Spleen (tissue), 11 donors: ENCODE measurements at regions not wholly inside any gene's neighbourhood (a gene's known extent, or its start where the extent isn't known, plus 50 kb on each side); places are given as distances from the start of the nearest gene placed in this dataset.

Experiments
- DNase-seq: peaks from one replicate; pipeline ENCODE4 v3.0.0-alpha.2; 2020
- H3K27ac ChIP-seq, 8 donors: fragments of 200-600 bp; sonication (generic) in 7 of 8; 1 replicate in 4 of 8; 2 replicates in 4 of 8; pipeline versions ENCODE4 v1.5.0 to v1.8.0; 2016 to 2021; ENCODE audit warnings: inconsistent platforms in 4 of 8, mild to moderate bottlenecking in 4 of 8, moderate library complexity in 1 of 8
- H3K27me3 ChIP-seq, 7 donors: fragments of 200-600 bp; sonication (generic) in 6 of 7; replicated peaks in 1 of 7; 1 replicate in 4 of 7; 2 replicates in 3 of 7; pipeline versions ENCODE4 v1.5.0 to v1.8.0; 2016 to 2021; ENCODE audit warnings: inconsistent platforms in 3 of 7, mild to moderate bottlenecking in 1 of 7
- H3K36me3 ChIP-seq, 6 donors: fragments of 200-600 bp; sonication (generic) in 5 of 6; 1 replicate in 4 of 6; 2 replicates in 2 of 6; pipeline versions ENCODE4 v1.5.0 to v1.8.0; 2016 to 2021; ENCODE audit warnings: inconsistent platforms in 2 of 6
- H3K4me1 ChIP-seq, 6 donors: fragments of 200-600 bp; sonication (generic) in 5 of 6; 1 replicate in 3 of 6; 2 replicates in 3 of 6; pipeline versions ENCODE4 v1.5.0 to v1.8.0; 2016 to 2021; ENCODE audit warnings: inconsistent platforms in 3 of 6
- H3K4me3 ChIP-seq, 8 donors: fragments of 200-600 bp; sonication (generic) in 7 of 8; 1 replicate in 4 of 8; 2 replicates in 4 of 8; pipeline versions ENCODE4 v1.5.0 to v1.8.0; 2016 to 2021; ENCODE audit warnings: inconsistent platforms in 4 of 8, mild to moderate bottlenecking in 4 of 8, moderate library complexity in 2 of 8
- H3K9me3 ChIP-seq, 8 donors: fragments of 200-600 bp; sonication (generic) in 7 of 8; 1 replicate in 4 of 8; 2 replicates in 4 of 8; pipeline versions ENCODE4 v1.5.0 to v1.8.0; 2016 to 2021; ENCODE audit warnings: inconsistent platforms in 4 of 8
- POLR2A ChIP-seq, 3 donors: fragments of 450-650 bp; IDR thresholded peaks; one replicate each; pipeline ENCODE4 v1.5.1; 2017; ENCODE audit warnings: antibody characterized with exemption in 3 of 3, mild to moderate bottlenecking in 1 of 3
- POLR2AphosphoS5 ChIP-seq, 3 donors: sonication (generic); formaldehyde crosslinking; IDR thresholded peaks; one replicate each; pipeline ENCODE4 v1.5.1; 2017; ENCODE audit warnings: antibody characterized with exemption in 3 of 3
- WGBS, 5 donors: extraction: QIAGEN DNeasy Blood & Tissue Kit in 3 of 5; methylation state at CpG; one replicate each; pipeline versions ENCODE4 v1.1.5 to v1.1.7; 2013 to 2018; 5-methylcytosine and 5-hydroxymethylcytosine counted together
- intact Hi-C: fragments of 100-400 bp; cut with DNase I; formaldehyde crosslinking; loops from one replicate; pipeline ENCODE4 v1.15.0; 2023; ENCODE audit warnings: low total_unique reads
- TF ChIP-seq, protein P1 (sequence below), 11 experiments: fragments of 200-600 bp in 7 of 11; fragments of 450-650 bp in 4 of 11; sonication (generic) in 4 of 11; IDR thresholded peaks in 8 of 11; conservative IDR thresholded peaks in 3 of 11; 1 replicate in 7 of 11; 2 replicates in 4 of 11; pipeline versions ENCODE4 v1.4.0 to v1.8.0; 2016 to 2021; ENCODE audit warnings: antibody characterized with exemption in 11 of 11, inconsistent platforms in 4 of 11, mild to moderate bottlenecking in 1 of 11
- donor health status: healthy with polysubstance abuse.
- donor health status: DM: no; HTN: no; CAD: no; lungs with moderate emphysema.
- donor health status: DM: no; HTN: no; CAD: no.
- donor health status: Bipolar disorder and iron deficiency.
- donor health status: healthy.
- donor health status: DM: no; HTN: no; CAD: no.
- donor health status: DM: yes; HTN: yes; CAD: no.

DNA sequence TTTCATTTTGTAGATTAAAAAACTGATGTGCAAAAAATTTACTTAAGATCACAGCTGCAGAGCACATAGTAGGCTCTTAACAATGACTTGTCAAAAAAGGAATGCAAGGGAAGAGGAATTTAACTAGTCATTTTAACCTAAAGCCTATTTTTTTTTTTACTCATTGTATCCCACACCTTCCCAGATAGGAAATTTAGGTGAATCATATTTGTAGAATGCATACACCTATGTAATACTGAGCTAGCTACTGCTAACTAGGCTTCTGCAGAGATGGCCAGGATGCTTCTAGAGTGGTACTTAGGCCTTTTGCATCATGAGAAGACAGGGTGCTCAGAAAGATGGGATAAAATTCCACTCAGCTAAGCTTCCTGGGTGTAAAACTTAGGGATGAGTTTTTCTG is 387.3 kb downstream of the AASDHPPT start:
- no peaks in the 10 kb centered on the region for H3K27me3 ChIP-seq
- H3K27ac ChIP-seq, result peak overlapping the region in 1 of 8 donors; percentile 33
- intact Hi-C loops, result no loop called here
- H3K4me3 ChIP-seq, result no peak overlapping the region
- no peak for TF ChIP-seq POLR2AphosphoS5 (IDR thresholded peaks at IDR 0.05)
- TF ChIP-seq, protein P1, sequence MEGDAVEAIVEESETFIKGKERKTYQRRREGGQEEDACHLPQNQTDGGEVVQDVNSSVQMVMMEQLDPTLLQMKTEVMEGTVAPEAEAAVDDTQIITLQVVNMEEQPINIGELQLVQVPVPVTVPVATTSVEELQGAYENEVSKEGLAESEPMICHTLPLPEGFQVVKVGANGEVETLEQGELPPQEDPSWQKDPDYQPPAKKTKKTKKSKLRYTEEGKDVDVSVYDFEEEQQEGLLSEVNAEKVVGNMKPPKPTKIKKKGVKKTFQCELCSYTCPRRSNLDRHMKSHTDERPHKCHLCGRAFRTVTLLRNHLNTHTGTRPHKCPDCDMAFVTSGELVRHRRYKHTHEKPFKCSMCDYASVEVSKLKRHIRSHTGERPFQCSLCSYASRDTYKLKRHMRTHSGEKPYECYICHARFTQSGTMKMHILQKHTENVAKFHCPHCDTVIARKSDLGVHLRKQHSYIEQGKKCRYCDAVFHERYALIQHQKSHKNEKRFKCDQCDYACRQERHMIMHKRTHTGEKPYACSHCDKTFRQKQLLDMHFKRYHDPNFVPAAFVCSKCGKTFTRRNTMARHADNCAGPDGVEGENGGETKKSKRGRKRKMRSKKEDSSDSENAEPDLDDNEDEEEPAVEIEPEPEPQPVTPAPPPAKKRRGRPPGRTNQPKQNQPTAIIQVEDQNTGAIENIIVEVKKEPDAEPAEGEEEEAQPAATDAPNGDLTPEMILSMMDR (IDR thresholded peaks at IDR 0.05 in 8 of 11, conservative IDR thresholded peaks at IDR 0.05 in 3 of 11), result no peak
- no peaks in the 10 kb centered on the region for H3K36me3 ChIP-seq
- no peak for DNase-seq
- H3K9me3 ChIP-seq, result no peaks in the 10 kb centered on the region
- peaks cover 0 to 3% (median 0%) of the 10 kb centered on the region in 6 donors for H3K4me1 ChIP-seq

- intact Hi-C loops, result no loop called here
- H3K4me3 ChIP-seq, result no peak overlapping the region
- H3K27ac ChIP-seq, result no peak overlapping the region
- no peak for DNase-seq
- peaks cover 0 to 2% (median 0%) of the 10 kb centered on the region in 8 donors for H3K9me3 ChIP-seq
- H3K27me3 ChIP-seq, result no peaks in the 10 kb centered on the region
- 54 to 60% (median 58%) methylated on average over 5 of the region's 5 CpGs for WGBS, 5 donors
- TF ChIP-seq POLR2A (IDR thresholded peaks at IDR 0.05), result no peak
- TF ChIP-seq, protein P1 (IDR thresholded peaks at IDR 0.05 in 8 of 11, conservative IDR thresholded peaks at IDR 0.05 in 3 of 11), result no peak
- no peak for TF ChIP-seq POLR2AphosphoS5 (IDR thresholded peaks at IDR 0.05)
- H3K36me3 ChIP-seq, result no peaks in the 10 kb centered on the region
- H3K4me1 ChIP-seq, result peaks cover 0 to 13% (median 0%) of the 10 kb centered on the region in 6 donors
Observed at GRCh38 chr11:106466521-106467080, 389.1 kb downstream of the AASDHPPT start.

DNA sequence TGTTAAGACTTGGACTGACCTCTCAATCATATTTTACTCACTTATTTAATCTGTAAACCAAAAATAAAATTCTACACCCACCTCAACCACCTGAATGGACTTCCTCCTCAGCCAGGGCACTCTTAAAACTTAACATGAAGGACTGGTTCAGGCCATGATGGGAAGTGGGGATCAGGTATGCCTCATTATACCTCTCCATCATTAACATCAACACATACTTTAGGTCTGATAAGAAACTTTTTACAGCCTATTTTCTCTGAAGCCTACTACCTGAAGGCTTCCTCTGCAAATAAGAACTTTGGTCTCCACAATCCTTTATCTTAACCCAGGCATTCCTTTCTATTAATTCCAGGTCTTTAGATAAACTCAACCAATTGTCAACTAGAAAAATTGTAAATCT is 390.0 kb downstream of the AASDHPPT start:
- intact Hi-C loops, result no loop called here
- no peak overlapping the region for H3K4me3 ChIP-seq
- no peak overlapping the region for H3K27ac ChIP-seq
- no peak for DNase-seq
- H3K27me3 ChIP-seq, result no peaks in the 10 kb centered on the region
- peaks cover 0 to 2% (median 0%) of the 10 kb centered on the region in 8 donors for H3K9me3 ChIP-seq
- H3K36me3 ChIP-seq, result no peaks in the 10 kb centered on the region
- H3K4me1 ChIP-seq, result peaks cover 0 to 22% (median 0%) of the 10 kb centered on the region in 6 donors
- TF ChIP-seq POLR2A (IDR thresholded peaks at IDR 0.05) (no peak), POLR2AphosphoS5 (IDR thresholded peaks at IDR 0.05) (no peak)
- TF ChIP-seq, protein P1 (IDR thresholded peaks at IDR 0.05 in 8 of 11, conservative IDR thresholded peaks at IDR 0.05 in 3 of 11), result no peak

GRCh38 chr11:106468086-106468485 is 390.6 kb downstream of the AASDHPPT start:
- H3K36me3 ChIP-seq, result no peaks in the 10 kb centered on the region
- 75 to 92% (median 87%) methylated on average over 3 of the region's 3 CpGs for WGBS, 5 donors
- TF ChIP-seq POLR2A (IDR thresholded peaks at IDR 0.05) (no peak), POLR2AphosphoS5 (IDR thresholded peaks at IDR 0.05) (no peak)
- TF ChIP-seq, protein P1 (IDR thresholded peaks at IDR 0.05 in 8 of 11, conservative IDR thresholded peaks at IDR 0.05 in 3 of 11), result no peak
- peaks cover 0 to 24% (median 0%) of the 10 kb centered on the region in 6 donors for H3K4me1 ChIP-seq
- peaks cover 0 to 2% (median 0%) of the 10 kb centered on the region in 8 donors for H3K9me3 ChIP-seq
- intact Hi-C loops, result no loop called here
- no peaks in the 10 kb centered on the region for H3K27me3 ChIP-seq
- DNase-seq, result no peak
- no peak overlapping the region for H3K4me3 ChIP-seq
- no peak overlapping the region for H3K27ac ChIP-seq
